Immature natural killer cell (primary cell): ENCODE measurements at regions not wholly inside any gene's neighbourhood (a gene's known extent, or its start where the extent isn't known, plus 50 kb on each side); places are given as distances from the start of the nearest gene placed in this dataset.
"Not testable (repeated sequence)": the region's sequence is repeated elsewhere in the genome, so short reads cannot be mapped to it uniquely, and the experiment has no call there.

Experiments used
- DNase-seq, 3 donors: peaks; one replicate each; pipeline ENCODE4 v3.0.0; 2022; ENCODE audit warnings: mixed read lengths in 1 of 3
- H3K27ac Mint-ChIP-seq, 6 donors: one replicate each; pipeline ENCODE4 v1.8.0; 2020; ENCODE audit warnings: mixed read lengths in 6 of 6, mild to moderate bottlenecking in 5 of 6, inconsistent platforms in 4 of 6, moderate library complexity in 3 of 6
- H3K27me3 Mint-ChIP-seq, 3 donors: one replicate each; pipeline ENCODE4 v1.8.0; 2020 to 2021; ENCODE audit warnings: low read depth in 3 of 3, mild to moderate bottlenecking in 3 of 3, mixed read lengths in 3 of 3, moderate library complexity in 3 of 3, inconsistent platforms in 1 of 3
- H3K36me3 Mint-ChIP-seq, 3 donors: one replicate each; pipeline ENCODE4 v1.8.0; 2020; ENCODE audit warnings: mixed read lengths in 3 of 3, inconsistent platforms in 2 of 3, mild to moderate bottlenecking in 2 of 3
- H3K4me1 Mint-ChIP-seq, 2 donors: one replicate each; pipeline ENCODE4 v1.8.0; 2020; ENCODE audit warnings: inconsistent platforms in 2 of 2, mild to moderate bottlenecking in 2 of 2, mixed read lengths in 2 of 2, moderate library complexity in 1 of 2
- H3K4me3 Mint-ChIP-seq, 5 donors: one replicate each; pipeline ENCODE4 v1.8.0; 2020; ENCODE audit warnings: mild to moderate bottlenecking in 5 of 5, mixed read lengths in 5 of 5, inconsistent platforms in 3 of 5, moderate library complexity in 3 of 5
- H3K9me3 Mint-ChIP-seq, 6 donors: one replicate each; pipeline ENCODE4 v1.8.0; 2020; ENCODE audit warnings: mild to moderate bottlenecking in 6 of 6, mixed read lengths in 6 of 6, inconsistent platforms in 4 of 6, moderate library complexity in 3 of 6

GRCh38 chr5:101590384-101590783, 687.3 kb upstream of the ST8SIA4 start:
- H3K27me3 Mint-ChIP-seq = no peaks in the 10 kb centered on the region
- peaks cover 0 to 17% (median 10%) of the 10 kb centered on the region in 6 donors for H3K9me3 Mint-ChIP-seq
- no peaks in the 10 kb centered on the region for H3K4me1 Mint-ChIP-seq
- H3K4me3 Mint-ChIP-seq = no peak overlapping the region
- peaks cover 0 to 3% (median 0%) of the 10 kb centered on the region in 3 donors for H3K36me3 Mint-ChIP-seq
- DNase-seq = no peak
- no peak overlapping the region for H3K27ac Mint-ChIP-seq

- H3K4me1 Mint-ChIP-seq = no peaks in the 10 kb centered on the region
- no peak overlapping the region for H3K4me3 Mint-ChIP-seq
- no peak overlapping the region for H3K27ac Mint-ChIP-seq
- peaks cover 0 to 7% (median 0%) of the 10 kb centered on the region in 3 donors for H3K36me3 Mint-ChIP-seq
- DNase-seq = no peak
- H3K9me3 Mint-ChIP-seq = peaks cover 0 to 24% (median 7%) of the 10 kb centered on the region in 6 donors
- H3K27me3 Mint-ChIP-seq = no peaks in the 10 kb centered on the region
Measured at GRCh38 chr5:101585366-101585765, 682.3 kb upstream of the ST8SIA4 start.

GRCh38 chr5:101580591-101580990, 677.5 kb upstream of the ST8SIA4 start:
- Mint-ChIP-seq H3K27ac (no peak overlapping the region), H3K4me1 (no peaks in the 10 kb centered on the region), H3K27me3 (peaks cover 0 to 2% (median 0%) of the 10 kb centered on the region in 3 donors), H3K36me3 (peaks cover 0 to 3% (median 0%) of the 10 kb centered on the region in 3 donors), H3K4me3 (no peak overlapping the region), H3K9me3 (peaks cover 0 to 17% (median 4%) of the 10 kb centered on the region in 6 donors)
- DNase-seq = no peak

- Mint-ChIP-seq H3K36me3 (no peaks in the 10 kb centered on the region), H3K4me1 (no peaks in the 10 kb centered on the region), H3K27ac (no peak overlapping the region), H3K9me3 (peaks cover 0 to 24% (median 3%) of the 10 kb centered on the region in 6 donors), H3K4me3 (no peak overlapping the region), H3K27me3 (no peaks in the 10 kb centered on the region)
- DNase-seq = no peak
Measured at GRCh38 chr5:101574017-101574416, 670.9 kb upstream of the ST8SIA4 start.

GRCh38 chr5:101561018-101561417, 657.9 kb upstream of the ST8SIA4 start:
- peaks cover 0 to 2% (median 1%) of the 10 kb centered on the region in 3 donors for H3K27me3 Mint-ChIP-seq
- no peak overlapping the region for H3K4me3 Mint-ChIP-seq
- H3K27ac Mint-ChIP-seq = no peak overlapping the region
- DNase-seq = no peak
- H3K9me3 Mint-ChIP-seq = peaks cover 4 to 16% (median 7%) of the 10 kb centered on the region in 6 donors
- no peaks in the 10 kb centered on the region for H3K36me3 Mint-ChIP-seq
- no peaks in the 10 kb centered on the region for H3K4me1 Mint-ChIP-seq

GRCh38 chr5:101543780-101544179, 640.7 kb upstream of the ST8SIA4 start:
- peaks cover 0 to 5% (median under 1%) of the 10 kb centered on the region in 6 donors for H3K9me3 Mint-ChIP-seq
- H3K4me3 Mint-ChIP-seq = no peak overlapping the region
- H3K36me3 Mint-ChIP-seq = no peaks in the 10 kb centered on the region
- DNase-seq = no peak
- H3K27me3 Mint-ChIP-seq = no peaks in the 10 kb centered on the region
- no peaks in the 10 kb centered on the region for H3K4me1 Mint-ChIP-seq
- H3K27ac Mint-ChIP-seq = no peak overlapping the region

- H3K4me3 Mint-ChIP-seq = no peak overlapping the region
- H3K27ac Mint-ChIP-seq = no peak overlapping the region
- peaks cover 0 to 4% (median 0%) of the 10 kb centered on the region in 3 donors for H3K27me3 Mint-ChIP-seq
- H3K4me1 Mint-ChIP-seq = no peaks in the 10 kb centered on the region
- H3K9me3 Mint-ChIP-seq = peaks cover 8 to 26% (median 13%) of the 10 kb centered on the region in 6 donors
- no peak for DNase-seq
- H3K36me3 Mint-ChIP-seq = peaks cover 0 to 3% (median 0%) of the 10 kb centered on the region in 3 donors
Measured at GRCh38 chr5:101539315-101539714, 636.2 kb upstream of the ST8SIA4 start.

GRCh38 chr5:101535626-101536025, 632.5 kb upstream of the ST8SIA4 start:
- H3K36me3 Mint-ChIP-seq = peaks cover 0 to 3% (median 0%) of the 10 kb centered on the region in 3 donors
- peaks cover 0 to 4% (median 0%) of the 10 kb centered on the region in 3 donors for H3K27me3 Mint-ChIP-seq
- H3K27ac Mint-ChIP-seq = no peak overlapping the region
- no peak for DNase-seq
- no peak overlapping the region for H3K4me3 Mint-ChIP-seq
- peaks cover 8 to 47% (median 17%) of the 10 kb centered on the region in 6 donors for H3K9me3 Mint-ChIP-seq
- H3K4me1 Mint-ChIP-seq = no peaks in the 10 kb centered on the region

GRCh38 chr5:101534491-101535110, 631.5 kb upstream of the ST8SIA4 start:
- peaks cover 0 to 4% (median 0%) of the 10 kb centered on the region in 3 donors for H3K27me3 Mint-ChIP-seq
- H3K9me3 Mint-ChIP-seq = peaks cover 8 to 47% (median 19%) of the 10 kb centered on the region in 6 donors
- H3K4me1 Mint-ChIP-seq = no peaks in the 10 kb centered on the region
- no peak overlapping the region for H3K4me3 Mint-ChIP-seq
- H3K36me3 Mint-ChIP-seq = peaks cover 0 to 3% (median 0%) of the 10 kb centered on the region in 3 donors
- DNase-seq = no peak
- no peak overlapping the region for H3K27ac Mint-ChIP-seq

GRCh38 chr5:101532430-101532829, 629.3 kb upstream of the ST8SIA4 start:
- H3K27me3 Mint-ChIP-seq = peaks cover 0 to 2% (median 0%) of the 10 kb centered on the region in 3 donors
- H3K4me1 Mint-ChIP-seq = no peaks in the 10 kb centered on the region
- H3K27ac Mint-ChIP-seq = no peak overlapping the region
- H3K9me3 Mint-ChIP-seq = peaks cover 15 to 53% (median 28%) of the 10 kb centered on the region in 6 donors
- H3K4me3 Mint-ChIP-seq = no peak overlapping the region
- no peak for DNase-seq
- peaks cover 0 to 3% (median 0%) of the 10 kb centered on the region in 3 donors for H3K36me3 Mint-ChIP-seq

- no peaks in the 10 kb centered on the region for H3K4me1 Mint-ChIP-seq
- peaks cover 0 to 3% (median 0%) of the 10 kb centered on the region in 3 donors for H3K36me3 Mint-ChIP-seq
- H3K27ac Mint-ChIP-seq = no peak overlapping the region
- peaks cover 24 to 59% (median 29%) of the 10 kb centered on the region in 6 donors for H3K9me3 Mint-ChIP-seq
- H3K4me3 Mint-ChIP-seq = no peak overlapping the region
- peaks cover 0 to 2% (median 1%) of the 10 kb centered on the region in 3 donors for H3K27me3 Mint-ChIP-seq
- DNase-seq = no peak
Measured at GRCh38 chr5:101531026-101531425, 627.9 kb upstream of the ST8SIA4 start.

- H3K4me1 Mint-ChIP-seq, H3K4me3 Mint-ChIP-seq, H3K27me3 Mint-ChIP-seq, DNase-seq, H3K36me3 Mint-ChIP-seq, H3K27ac Mint-ChIP-seq: not testable (repeated sequence)
- peaks cover 20 to 46% (median 24%) of the 10 kb centered on the region in 6 donors for H3K9me3 Mint-ChIP-seq
Measured at GRCh38 chr5:101529094-101529493, 626.0 kb upstream of the ST8SIA4 start.

GRCh38 chr5:101520417-101520816, 617.3 kb upstream of the ST8SIA4 start:
- H3K36me3 Mint-ChIP-seq = no peaks in the 10 kb centered on the region
- no peak for DNase-seq
- H3K27me3 Mint-ChIP-seq = no peaks in the 10 kb centered on the region
- peaks cover 1 to 28% (median 10%) of the 10 kb centered on the region in 6 donors for H3K9me3 Mint-ChIP-seq
- no peak overlapping the region for H3K27ac Mint-ChIP-seq
- H3K4me1 Mint-ChIP-seq = no peaks in the 10 kb centered on the region
- H3K4me3 Mint-ChIP-seq = no peak overlapping the region

- Mint-ChIP-seq H3K4me3 (no peak overlapping the region), H3K4me1 (no peaks in the 10 kb centered on the region), H3K27ac (no peak overlapping the region), H3K36me3 (no peaks in the 10 kb centered on the region), H3K9me3 (peaks cover 1 to 24% (median 13%) of the 10 kb centered on the region in 6 donors), H3K27me3 (no peaks in the 10 kb centered on the region)
- no peak for DNase-seq
Measured at GRCh38 chr5:101517795-101518194, 614.7 kb upstream of the ST8SIA4 start.

- Mint-ChIP-seq H3K36me3 (no peaks in the 10 kb centered on the region), H3K27me3 (no peaks in the 10 kb centered on the region), H3K4me1 (no peaks in the 10 kb centered on the region), H3K4me3 (no peak overlapping the region), H3K9me3 (peaks cover 1 to 21% (median 14%) of the 10 kb centered on the region in 6 donors), H3K27ac (no peak overlapping the region)
- no peak for DNase-seq
Measured at GRCh38 chr5:101515721-101516120, 612.6 kb upstream of the ST8SIA4 start.
